Keratinocyte (primary cell): ENCODE measurements at regions not wholly inside any gene's neighbourhood (a gene's known extent, or its start where the extent isn't known, plus 50 kb on each side); places are given as distances from the start of the nearest gene placed in this dataset.

ENCODE experiments used
- DNase-seq: peaks from one replicate; pipeline ENCODE4 v3.0.0-alpha.2; 2011; ENCODE audit warnings: low read depth, missing footprints, low spot score
- FAIRE-seq: peaks from 2 replicates; lab custom pipeline; 2011; peaks lifted over from hg19 to GRCh38; lab: Jason Lieb, UNC
- H2AFZ ChIP-seq: 2 replicates; pipeline ENCODE4 v1.6.0; 2012; ENCODE audit warnings: low read length, control low read depth, inconsistent platforms; ENCODE audit not compliant: control insufficient read depth
- H3K27ac ChIP-seq: 2 replicates; pipeline ENCODE4 v1.5.1; 2011; ENCODE audit warnings: low read length; ENCODE audit not compliant: control insufficient read depth, insufficient read depth
- H3K27me3 ChIP-seq: 3 replicates; pipeline ENCODE4 v1.6.0; 2011; ENCODE audit warnings: low read length; ENCODE audit not compliant: control insufficient read depth, insufficient read depth; ENCODE audit errors: extremely low read depth
- H3K36me3 ChIP-seq, 2 experiments: 2 replicates in 1 of 2; 3 replicates in 1 of 2; pipeline ENCODE4 v1.5.1; 2011; ENCODE audit warnings: low read length in 2 of 2, mild to moderate bottlenecking in 1 of 2; ENCODE audit not compliant: control insufficient read depth in 2 of 2, insufficient read depth in 2 of 2; ENCODE audit errors: extremely low read depth in 1 of 2
- H3K4me1 ChIP-seq: 3 replicates; pipeline ENCODE4 v1.5.1; 2011; ENCODE audit warnings: low read length; ENCODE audit not compliant: control insufficient read depth, insufficient read depth; ENCODE audit errors: extremely low read depth
- H3K4me2 ChIP-seq: 3 replicates; pipeline ENCODE4 v1.6.0; 2011; ENCODE audit warnings: low read depth, low read length; ENCODE audit not compliant: control insufficient read depth, insufficient read depth; ENCODE audit errors: extremely low read depth
- H3K4me3 ChIP-seq, 3 experiments: fragments of 200-600 bp in 1 of 3; sonication (generic) in 1 of 3; 2 replicates in 2 of 3; 3 replicates in 1 of 3; pipeline ENCODE4 v1.5.1; 2011 to 2016; ENCODE audit warnings: low read length in 3 of 3, mild to moderate bottlenecking in 3 of 3, control low read depth in 2 of 3, inconsistent platforms in 1 of 3, low read depth in 1 of 3, mixed read lengths in 1 of 3, mixed run types in 1 of 3, moderate library complexity in 1 of 3; ENCODE audit not compliant: control insufficient read depth in 2 of 3, insufficient read depth in 2 of 3; ENCODE audit errors: extremely low read depth in 1 of 3
- H3K79me2 ChIP-seq: 2 replicates; pipeline ENCODE4 v1.6.0; 2012; ENCODE audit warnings: low read length; ENCODE audit not compliant: control insufficient read depth, insufficient read depth
- H3K9ac ChIP-seq: 3 replicates; pipeline ENCODE4 v1.6.0; 2011; ENCODE audit warnings: low read length; ENCODE audit not compliant: control insufficient read depth, insufficient read depth; ENCODE audit errors: extremely low read depth
- H3K9me1 ChIP-seq: 3 replicates; pipeline ENCODE4 v1.6.0; 2011; ENCODE audit warnings: low read length; ENCODE audit not compliant: control insufficient read depth, insufficient read depth; ENCODE audit errors: extremely low read depth
- H3K9me3 ChIP-seq: 2 replicates; pipeline ENCODE4 v1.5.1; 2012; ENCODE audit warnings: low read depth, low read length; ENCODE audit not compliant: control insufficient read depth
- H4K20me1 ChIP-seq: 3 replicates; pipeline ENCODE4 v1.6.0; 2011; ENCODE audit warnings: low read length; ENCODE audit not compliant: control insufficient read depth, insufficient read depth; ENCODE audit errors: extremely low read depth
- EZH2 ChIP-seq: IDR thresholded peaks from one replicate; pipeline ENCODE4 v1.6.1; 2012; ENCODE audit warnings: inconsistent platforms, mild to moderate bottlenecking, low read length, moderate library complexity
- dilution Hi-C: fragments of 300-500 bp; cut with MboI; formaldehyde crosslinking; loops from one replicate; pipeline ENCODE4 v1.7.0; 2020; ENCODE audit warnings: low sequenced_read_pairs; ENCODE audit not compliant: extremely low pct_ligation_motif_present
- TF ChIP-seq, protein P1 (sequence below), 3 experiments: IDR thresholded peaks in 1 of 3; conservative IDR thresholded peaks in 1 of 3; optimal IDR thresholded peaks in 1 of 3; 2 replicates in 2 of 3; 3 replicates in 1 of 3; pipeline versions ENCODE3 to v1.5.1; 2011; ENCODE audit warnings: low read length in 3 of 3, mild to moderate bottlenecking in 3 of 3, moderate library complexity in 2 of 3, control low read depth in 1 of 3, inconsistent platforms in 1 of 3; ENCODE audit not compliant: insufficient read depth in 2 of 3; ENCODE audit errors: extremely low read depth in 1 of 3

DNA sequence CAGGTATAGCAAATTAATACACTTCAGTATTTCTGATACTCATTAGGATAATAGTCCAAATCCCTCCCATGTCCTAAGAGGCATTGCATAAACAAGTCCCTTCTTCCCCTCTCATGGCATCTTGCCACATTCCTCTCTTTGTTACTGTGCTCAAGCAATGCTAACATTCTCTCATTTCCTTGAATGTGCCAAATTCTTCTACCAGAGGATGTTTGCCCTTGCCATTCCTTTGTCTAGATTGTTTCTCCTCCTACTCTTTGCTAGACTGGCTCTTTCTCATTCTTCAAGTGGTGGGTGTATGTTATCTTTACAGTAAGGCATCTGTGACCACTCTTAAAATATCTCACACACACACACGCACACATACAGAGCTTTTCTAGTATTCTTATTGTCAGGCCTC is 621.0 kb upstream of the CXADR start:
- H4K20me1 ChIP-seq = no peaks in the 10 kb centered on the region
- FAIRE-seq (no peak), DNase-seq (no peak)
- H3K4me2 ChIP-seq = no peak overlapping the region
- no peak overlapping the region for H3K27ac ChIP-seq
- dilution Hi-C loops = no loop called here
- TF ChIP-seq EZH2 = no peak
- TF ChIP-seq, protein P1, sequence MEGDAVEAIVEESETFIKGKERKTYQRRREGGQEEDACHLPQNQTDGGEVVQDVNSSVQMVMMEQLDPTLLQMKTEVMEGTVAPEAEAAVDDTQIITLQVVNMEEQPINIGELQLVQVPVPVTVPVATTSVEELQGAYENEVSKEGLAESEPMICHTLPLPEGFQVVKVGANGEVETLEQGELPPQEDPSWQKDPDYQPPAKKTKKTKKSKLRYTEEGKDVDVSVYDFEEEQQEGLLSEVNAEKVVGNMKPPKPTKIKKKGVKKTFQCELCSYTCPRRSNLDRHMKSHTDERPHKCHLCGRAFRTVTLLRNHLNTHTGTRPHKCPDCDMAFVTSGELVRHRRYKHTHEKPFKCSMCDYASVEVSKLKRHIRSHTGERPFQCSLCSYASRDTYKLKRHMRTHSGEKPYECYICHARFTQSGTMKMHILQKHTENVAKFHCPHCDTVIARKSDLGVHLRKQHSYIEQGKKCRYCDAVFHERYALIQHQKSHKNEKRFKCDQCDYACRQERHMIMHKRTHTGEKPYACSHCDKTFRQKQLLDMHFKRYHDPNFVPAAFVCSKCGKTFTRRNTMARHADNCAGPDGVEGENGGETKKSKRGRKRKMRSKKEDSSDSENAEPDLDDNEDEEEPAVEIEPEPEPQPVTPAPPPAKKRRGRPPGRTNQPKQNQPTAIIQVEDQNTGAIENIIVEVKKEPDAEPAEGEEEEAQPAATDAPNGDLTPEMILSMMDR (optimal IDR thresholded peaks at IDR 0.05 in 1 of 3, IDR thresholded peaks at IDR 0.05 in 1 of 3, conservative IDR thresholded peaks at IDR 0.05 in 1 of 3; ENCODE audit: extremely low read depth in 1 of 3, insufficient read depth in 2 of 3, low read length in 3 of 3) = no peak
- H3K4me1 ChIP-seq = no peaks in the 10 kb centered on the region
- H3K36me3 ChIP-seq = no peaks in the 10 kb centered on the region
- no peaks in the 10 kb centered on the region for H3K27me3 ChIP-seq
- H3K9me1 ChIP-seq = no peaks in the 10 kb centered on the region
- no peak overlapping the region for H3K9ac ChIP-seq
- no peak overlapping the region for H3K4me3 ChIP-seq
- H3K9me3 ChIP-seq = no peaks in the 10 kb centered on the region
- H2AFZ ChIP-seq = no peak overlapping the region
- H3K79me2 ChIP-seq = no peaks in the 10 kb centered on the region

DNA sequence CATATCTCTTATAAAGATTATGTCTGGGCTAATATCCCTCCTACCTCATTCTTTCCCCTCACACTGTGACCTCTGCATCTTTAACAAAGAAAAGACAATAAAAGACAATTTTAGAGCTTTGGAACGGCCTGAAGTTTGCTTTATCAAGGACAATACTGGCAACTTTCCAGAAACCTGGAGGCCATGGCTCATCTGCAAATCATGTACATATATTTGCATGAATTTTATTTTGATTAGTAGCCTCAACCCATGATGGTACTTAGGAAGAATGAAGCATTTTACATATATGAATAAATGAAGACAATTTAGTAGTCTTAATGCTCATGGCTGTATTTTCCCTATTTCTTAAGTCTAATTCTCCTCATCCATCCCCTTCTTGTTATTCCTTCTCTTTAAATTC is 612.2 kb upstream of the CXADR start:
- dilution Hi-C loops = no loop called here
- no peak overlapping the region for H3K9ac ChIP-seq
- no peak overlapping the region for H3K27ac ChIP-seq
- H3K9me1 ChIP-seq = no peaks in the 10 kb centered on the region
- H3K79me2 ChIP-seq = no peaks in the 10 kb centered on the region
- TF ChIP-seq, protein P1 (optimal IDR thresholded peaks at IDR 0.05 in 1 of 3, IDR thresholded peaks at IDR 0.05 in 1 of 3, conservative IDR thresholded peaks at IDR 0.05 in 1 of 3; ENCODE audit: extremely low read depth in 1 of 3, insufficient read depth in 2 of 3, low read length in 3 of 3) = no peak
- TF ChIP-seq EZH2 = no peak
- H3K36me3 ChIP-seq = no peaks in the 10 kb centered on the region
- H3K9me3 ChIP-seq = no peaks in the 10 kb centered on the region
- H3K27me3 ChIP-seq = no peaks in the 10 kb centered on the region
- no peak overlapping the region for H3K4me3 ChIP-seq
- FAIRE-seq = no peak
- H3K4me2 ChIP-seq = no peak overlapping the region
- no peaks in the 10 kb centered on the region for H4K20me1 ChIP-seq
- H3K4me1 ChIP-seq = no peaks in the 10 kb centered on the region
- H2AFZ ChIP-seq = no peak overlapping the region
- no peak for DNase-seq
